Neural crest cell (in vitro differentiated cells): ENCODE measurements at regions not wholly inside any gene's neighbourhood (a gene's known extent, or its start where the extent isn't known, plus 50 kb on each side); places are given as distances from the start of the nearest gene placed in this dataset.

Experiments used
- DNase-seq: peaks from one replicate; pipeline ENCODE4 v3.0.0; 2021; ENCODE audit warnings: low read depth, mixed read lengths, low spot score
- H3K27ac Mint-ChIP-seq: one replicate; pipeline ENCODE4 v1.8.0; 2021; ENCODE audit warnings: mild to moderate bottlenecking, mixed read lengths; ENCODE audit not compliant: unreplicated experiment
- H3K27me3 Mint-ChIP-seq: 2 replicates; pipeline ENCODE4 v1.8.0; 2021; ENCODE audit warnings: low read depth, mild to moderate bottlenecking, mixed read lengths
- H3K36me3 Mint-ChIP-seq: 2 replicates; pipeline ENCODE4 v1.8.0; 2021; ENCODE audit warnings: low read depth, mild to moderate bottlenecking, mixed read lengths
- H3K4me1 Mint-ChIP-seq: 2 replicates; pipeline ENCODE4 v1.8.0; 2021; ENCODE audit warnings: mixed read lengths
- H3K4me3 Mint-ChIP-seq: one replicate; pipeline ENCODE4 v1.8.0; 2021; ENCODE audit warnings: mild to moderate bottlenecking, mixed read lengths
- H3K9me3 Mint-ChIP-seq: 2 replicates; pipeline ENCODE4 v1.8.0; 2021; ENCODE audit warnings: mixed read lengths
- TF ChIP-seq, protein P1 (sequence below): fragments of 200-600 bp; sonication (generic); conservative IDR thresholded peaks from 2 replicates; pipeline ENCODE4 v1.5.0; 2021; ENCODE audit warnings: antibody characterized with exemption, mild to moderate bottlenecking

DNA sequence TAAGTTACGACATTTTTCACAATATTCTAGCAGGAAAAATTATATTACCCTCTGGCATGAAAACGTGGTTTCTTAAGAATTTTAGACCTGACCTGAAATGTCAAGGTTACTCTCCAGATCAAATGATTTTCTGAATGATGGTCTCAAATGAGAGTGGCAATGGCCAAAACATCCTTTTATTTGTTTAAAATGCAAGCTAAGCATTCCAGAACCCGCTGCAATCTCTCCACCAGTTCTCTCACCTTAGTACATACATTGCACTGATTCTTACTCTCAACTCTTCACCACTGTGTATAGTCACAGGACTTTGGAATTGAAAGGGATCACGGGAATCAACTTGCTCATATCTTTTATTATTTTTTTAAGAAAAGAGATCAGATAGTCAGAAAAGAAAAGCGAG, 391.6 kb upstream of the LRATD1 start:
- Mint-ChIP-seq H3K27ac (no peak overlapping the region), H3K4me3 (no peak overlapping the region), H3K27me3 (no peaks in the 10 kb centered on the region), H3K9me3 (no peaks in the 10 kb centered on the region), H3K4me1 (no peaks in the 10 kb centered on the region), H3K36me3 (no peaks in the 10 kb centered on the region)
- TF ChIP-seq, protein P1, sequence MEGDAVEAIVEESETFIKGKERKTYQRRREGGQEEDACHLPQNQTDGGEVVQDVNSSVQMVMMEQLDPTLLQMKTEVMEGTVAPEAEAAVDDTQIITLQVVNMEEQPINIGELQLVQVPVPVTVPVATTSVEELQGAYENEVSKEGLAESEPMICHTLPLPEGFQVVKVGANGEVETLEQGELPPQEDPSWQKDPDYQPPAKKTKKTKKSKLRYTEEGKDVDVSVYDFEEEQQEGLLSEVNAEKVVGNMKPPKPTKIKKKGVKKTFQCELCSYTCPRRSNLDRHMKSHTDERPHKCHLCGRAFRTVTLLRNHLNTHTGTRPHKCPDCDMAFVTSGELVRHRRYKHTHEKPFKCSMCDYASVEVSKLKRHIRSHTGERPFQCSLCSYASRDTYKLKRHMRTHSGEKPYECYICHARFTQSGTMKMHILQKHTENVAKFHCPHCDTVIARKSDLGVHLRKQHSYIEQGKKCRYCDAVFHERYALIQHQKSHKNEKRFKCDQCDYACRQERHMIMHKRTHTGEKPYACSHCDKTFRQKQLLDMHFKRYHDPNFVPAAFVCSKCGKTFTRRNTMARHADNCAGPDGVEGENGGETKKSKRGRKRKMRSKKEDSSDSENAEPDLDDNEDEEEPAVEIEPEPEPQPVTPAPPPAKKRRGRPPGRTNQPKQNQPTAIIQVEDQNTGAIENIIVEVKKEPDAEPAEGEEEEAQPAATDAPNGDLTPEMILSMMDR, result no peak
- DNase-seq, result no peak

DNA sequence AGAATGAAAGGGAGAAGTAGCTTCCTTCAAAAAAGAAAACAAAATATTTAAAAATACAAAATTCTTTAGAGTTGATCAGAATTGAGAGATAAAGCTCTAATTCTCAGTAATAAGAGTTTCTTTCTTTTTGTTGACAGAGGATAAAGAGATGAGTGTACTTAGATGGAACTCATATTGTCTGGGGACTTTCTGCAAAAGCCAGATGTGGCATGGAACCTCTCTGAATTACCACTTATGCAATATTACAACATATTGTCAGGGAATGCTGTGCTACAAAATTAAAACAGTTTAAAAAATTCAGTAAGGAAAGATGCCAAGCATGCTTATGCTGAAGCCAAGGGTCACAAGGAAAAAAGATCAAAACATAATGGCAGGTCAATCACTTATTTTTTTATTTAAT, 386.6 kb upstream of the LRATD1 start:
- Mint-ChIP-seq H3K27me3 (no peaks in the 10 kb centered on the region), H3K4me3 (no peak overlapping the region), H3K4me1 (no peaks in the 10 kb centered on the region), H3K36me3 (no peaks in the 10 kb centered on the region), H3K27ac (no peak overlapping the region), H3K9me3 (no peaks in the 10 kb centered on the region)
- TF ChIP-seq, protein P1, result no peak
- DNase-seq, result no peak

DNA sequence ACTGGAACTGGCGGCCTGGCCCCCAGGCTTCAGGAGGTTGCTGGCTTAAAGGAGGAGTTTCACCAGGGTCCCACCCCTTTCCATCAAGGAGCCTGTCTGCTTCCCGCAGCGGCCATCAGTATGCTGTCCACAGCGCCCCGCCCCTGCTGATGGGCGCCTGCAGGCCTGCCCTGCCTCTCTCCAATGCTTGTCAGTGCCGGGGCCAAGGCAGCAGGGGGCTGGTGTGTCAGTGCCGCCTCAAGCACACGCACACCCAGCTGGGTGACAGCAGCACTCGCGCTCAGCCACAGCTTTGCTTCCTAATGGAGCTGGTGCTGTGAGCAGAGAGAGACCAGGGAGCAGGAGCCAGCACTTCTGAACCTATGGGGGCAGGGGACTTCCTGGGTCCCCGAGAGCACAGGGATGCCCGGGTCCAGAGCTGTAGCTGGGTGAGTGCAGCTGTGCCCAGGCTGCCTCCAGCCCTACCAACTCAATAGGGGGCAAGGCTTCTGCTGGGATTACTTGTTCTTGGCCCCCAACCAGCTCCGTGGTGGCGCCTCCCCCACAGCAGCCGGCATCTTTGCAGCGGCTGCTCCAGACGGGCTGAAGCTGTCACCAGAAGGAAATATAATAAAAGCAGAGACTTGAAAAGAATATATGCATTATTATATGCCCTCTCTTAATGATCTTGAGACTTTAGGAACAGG, 377.2 kb upstream of the LRATD1 start:
- TF ChIP-seq, protein P1, result no peak
- H3K27ac Mint-ChIP-seq, result no peak overlapping the region
- no peaks in the 10 kb centered on the region for H3K4me1 Mint-ChIP-seq
- no peaks in the 10 kb centered on the region for H3K9me3 Mint-ChIP-seq
- H3K4me3 Mint-ChIP-seq, result no peak overlapping the region
- no peak for DNase-seq
- H3K36me3 Mint-ChIP-seq, result no peaks in the 10 kb centered on the region
- no peaks in the 10 kb centered on the region for H3K27me3 Mint-ChIP-seq

DNA sequence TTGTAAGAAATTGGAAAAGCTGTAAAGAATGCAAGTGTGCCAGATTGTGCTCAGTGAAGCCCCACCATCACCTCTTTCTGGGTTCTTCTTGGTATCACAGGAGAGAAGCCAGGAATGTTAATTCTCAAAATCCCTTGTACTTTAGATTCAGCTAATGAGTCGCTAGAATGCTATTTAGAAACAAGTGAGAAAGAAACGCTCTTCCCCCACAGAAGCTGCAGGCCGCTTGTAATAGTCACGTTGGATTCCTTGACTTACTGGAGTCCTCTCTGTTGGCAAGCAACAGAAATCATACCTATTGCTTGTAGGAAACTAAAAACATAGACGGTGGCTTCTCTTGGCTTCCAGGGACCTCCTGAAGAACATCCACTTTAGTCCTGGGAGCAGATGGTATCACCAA, 375.6 kb upstream of the LRATD1 start:
- Mint-ChIP-seq H3K9me3 (no peaks in the 10 kb centered on the region), H3K36me3 (no peaks in the 10 kb centered on the region), H3K27ac (no peak overlapping the region), H3K27me3 (no peaks in the 10 kb centered on the region), H3K4me3 (no peak overlapping the region), H3K4me1 (no peaks in the 10 kb centered on the region)
- no peak for DNase-seq
- TF ChIP-seq, protein P1, result no peak

DNA sequence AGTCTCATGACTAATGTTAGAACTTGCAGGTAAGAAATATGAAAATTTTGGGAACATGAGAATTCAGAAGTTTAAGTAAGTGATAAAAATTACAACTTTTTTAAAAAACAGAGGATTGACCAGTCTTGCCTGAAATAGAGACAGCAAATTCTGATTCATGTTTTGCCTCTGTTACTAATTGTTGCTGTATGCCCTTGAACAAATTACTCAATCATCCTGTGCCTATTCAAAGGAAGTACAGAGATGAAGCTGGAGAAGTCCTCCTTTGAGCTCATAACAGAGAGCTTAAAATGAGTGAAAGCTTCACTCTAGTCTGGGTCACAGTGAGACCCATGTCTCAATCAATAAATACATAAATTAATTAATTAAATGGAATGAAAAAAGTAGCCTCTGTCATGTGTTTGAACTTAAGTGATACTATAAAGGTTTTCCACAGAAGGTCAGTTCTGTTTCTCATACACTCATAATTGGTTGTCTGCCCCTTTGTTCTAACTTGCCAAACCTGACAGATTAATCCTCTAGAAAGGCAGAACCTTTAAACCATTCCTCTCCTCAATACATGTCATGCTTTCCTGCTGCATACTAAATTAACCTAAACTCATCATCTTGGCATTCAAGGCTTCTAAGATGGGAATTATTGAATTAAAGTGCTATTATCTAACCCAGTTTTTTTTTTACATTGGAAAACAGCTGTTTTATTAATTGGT, 374.6 kb upstream of the LRATD1 start:
- TF ChIP-seq, protein P1, result no peak
- no peak overlapping the region for H3K4me3 Mint-ChIP-seq
- no peaks in the 10 kb centered on the region for H3K36me3 Mint-ChIP-seq
- no peak overlapping the region for H3K27ac Mint-ChIP-seq
- no peaks in the 10 kb centered on the region for H3K27me3 Mint-ChIP-seq
- H3K9me3 Mint-ChIP-seq, result no peaks in the 10 kb centered on the region
- no peak for DNase-seq
- no peaks in the 10 kb centered on the region for H3K4me1 Mint-ChIP-seq
